H1 (cell line): ENCODE measurements at regions not wholly inside any gene's neighbourhood (a gene's known extent, or its start where the extent isn't known, plus 50 kb on each side); places are given as distances from the start of the nearest gene placed in this dataset.

Source experiments
- YY1 ChIP-seq: IDR thresholded peaks from 2 replicates; pipeline ENCODE4 v1.6.1; 2011; ENCODE audit warnings: low read depth, mild to moderate bottlenecking, low read length

GRCh38 chr9:82563094-82563493 lies 499.8 kb downstream of the RASEF start (continued):
- TF ChIP-seq YY1 = no peak
